Transverse colon (tissue), 4 donors: ENCODE measurements at regions not wholly inside any gene's neighbourhood (a gene's known extent, or its start where the extent isn't known, plus 50 kb on each side); places are given as distances from the start of the nearest gene placed in this dataset.

Experiments used
- DNase-seq: peaks from one replicate; pipeline ENCODE4 v3.0.0-alpha.2; 2019
- H3K27ac ChIP-seq, 4 donors: fragments of 200-600 bp; sonication (generic); 2 replicates each; pipeline ENCODE4 v1.5.1; 2016 to 2018; ENCODE audit warnings: inconsistent platforms in 4 of 4
- H3K27me3 ChIP-seq: fragments of 200-600 bp; sonication (generic); 2 replicates; pipeline ENCODE4 v1.5.1; 2017; ENCODE audit warnings: inconsistent platforms
- H3K36me3 ChIP-seq, 4 donors: fragments of 200-600 bp; sonication (generic); 2 replicates each; pipeline ENCODE4 v1.5.1; 2017 to 2019; ENCODE audit warnings: inconsistent platforms in 4 of 4
- H3K4me1 ChIP-seq, 4 donors: fragments of 200-600 bp; sonication (generic); 2 replicates each; pipeline ENCODE4 v1.5.1; 2017 to 2020; ENCODE audit warnings: inconsistent platforms in 4 of 4
- H3K4me3 ChIP-seq, 4 donors: fragments of 200-600 bp; sonication (generic); 1 replicate in 1 of 4; 2 replicates in 3 of 4; pipeline versions ENCODE4 v1.5.1 to v1.6.1; 2017 to 2019; ENCODE audit warnings: inconsistent platforms in 4 of 4
- H3K9me3 ChIP-seq, 2 donors: fragments of 200-600 bp; sonication (generic); 2 replicates each; pipeline ENCODE4 v1.5.1; 2017 to 2019; ENCODE audit warnings: inconsistent platforms in 2 of 2
- EP300 ChIP-seq: sonication (generic); formaldehyde crosslinking; IDR thresholded peaks from one replicate; pipeline ENCODE4 v1.6.1; 2017; ENCODE audit warnings: antibody characterized with exemption, low read depth
- POLR2A ChIP-seq: fragments of 450-650 bp; IDR thresholded peaks from one replicate; pipeline ENCODE4 v1.6.1; 2016; ENCODE audit warnings: antibody characterized with exemption, mild to moderate bottlenecking, moderate library complexity
- POLR2AphosphoS5 ChIP-seq, 3 donors: sonication (generic); formaldehyde crosslinking; IDR thresholded peaks; one replicate each; pipeline ENCODE4 v1.6.1; 2016; ENCODE audit warnings: antibody characterized with exemption in 3 of 3
- WGBS, 2 donors: methylation state at CpG; one replicate each; pipeline ENCODE4 v1.1.5; 2018; ENCODE audit warnings: low coverage in 1 of 2; 5-methylcytosine and 5-hydroxymethylcytosine counted together
- in situ Hi-C, 4 donors: fragments of 200-750 bp; cut with MboI; loops; one replicate each; pipeline versions ENCODE4 v1.15.0 to v1.15.1; 2017; ENCODE audit warnings: low sequenced_read_pairs in 3 of 4, low pct_ligation_motif_present in 1 of 4, low pct_unique_long_range_greater_than_20kb in 1 of 4
- intact Hi-C: fragments of 100-400 bp; cut with DNase I; formaldehyde crosslinking; loops from one replicate; pipeline ENCODE4 v1.15.1; 2023; ENCODE audit warnings: low total_unique reads
- TF ChIP-seq, protein P1 (sequence below), 5 experiments: fragments of 200-600 bp in 3 of 5; fragments of 450-650 bp in 2 of 5; sonication (generic) in 3 of 5; IDR thresholded peaks; 1 replicate in 2 of 5; 2 replicates in 3 of 5; pipeline ENCODE4 v1.5.1; 2016 to 2017; ENCODE audit warnings: antibody characterized with exemption in 5 of 5, inconsistent platforms in 3 of 5, mild to moderate bottlenecking in 2 of 5, moderate library complexity in 1 of 5

DNA sequence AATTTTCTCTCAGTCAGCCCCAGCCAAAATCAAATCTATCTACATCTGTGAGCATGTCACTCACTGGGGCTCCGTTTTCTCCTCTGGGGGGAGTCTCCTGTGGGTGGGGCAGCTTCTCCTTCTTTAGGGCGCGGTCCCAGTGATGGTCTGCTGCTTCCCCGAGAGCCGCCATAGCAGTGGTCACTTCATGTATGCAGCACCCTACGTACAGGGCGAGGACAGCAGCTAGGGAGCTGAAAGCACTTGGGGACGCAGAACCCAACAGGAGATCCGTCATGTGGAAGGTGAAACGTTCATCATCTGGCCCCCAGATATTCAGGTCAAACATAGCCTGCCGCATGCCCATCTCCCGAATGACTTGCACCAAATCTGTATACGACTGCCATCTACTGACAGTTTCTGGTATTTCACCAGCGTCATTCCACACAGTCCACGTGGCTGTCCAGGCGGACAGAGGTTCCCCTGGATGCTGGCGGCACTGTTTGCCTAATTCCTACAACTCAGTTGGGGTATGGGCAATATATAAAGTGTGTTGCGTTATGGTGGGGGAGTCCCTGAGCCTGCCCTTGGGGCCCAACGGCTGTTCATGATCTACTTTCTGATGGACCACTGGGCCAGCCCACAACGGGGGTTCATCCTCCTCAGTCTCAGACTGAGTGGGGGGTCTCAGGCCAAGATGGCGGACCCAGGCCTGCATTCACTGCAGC lies 795.0 kb downstream of the EFNA5 start:
- Histone ChIP-seq H3K4me1 (no peaks in the 10 kb centered on the region), H3K27ac (no peak overlapping the region), H3K27me3 (no peaks in the 10 kb centered on the region), H3K9me3 (no peaks in the 10 kb centered on the region), H3K4me3 (no peak overlapping the region), H3K36me3 (no peaks in the 10 kb centered on the region)
- in situ Hi-C loops (no loop called here), intact Hi-C loops (no loop called here)
- DNase-seq = no peak
- 88 to 100% methylated on average over 1 to 21 of the region's 21 CpGs for WGBS, 2 donors
- TF ChIP-seq EP300 = no peak
- TF ChIP-seq, protein P1, sequence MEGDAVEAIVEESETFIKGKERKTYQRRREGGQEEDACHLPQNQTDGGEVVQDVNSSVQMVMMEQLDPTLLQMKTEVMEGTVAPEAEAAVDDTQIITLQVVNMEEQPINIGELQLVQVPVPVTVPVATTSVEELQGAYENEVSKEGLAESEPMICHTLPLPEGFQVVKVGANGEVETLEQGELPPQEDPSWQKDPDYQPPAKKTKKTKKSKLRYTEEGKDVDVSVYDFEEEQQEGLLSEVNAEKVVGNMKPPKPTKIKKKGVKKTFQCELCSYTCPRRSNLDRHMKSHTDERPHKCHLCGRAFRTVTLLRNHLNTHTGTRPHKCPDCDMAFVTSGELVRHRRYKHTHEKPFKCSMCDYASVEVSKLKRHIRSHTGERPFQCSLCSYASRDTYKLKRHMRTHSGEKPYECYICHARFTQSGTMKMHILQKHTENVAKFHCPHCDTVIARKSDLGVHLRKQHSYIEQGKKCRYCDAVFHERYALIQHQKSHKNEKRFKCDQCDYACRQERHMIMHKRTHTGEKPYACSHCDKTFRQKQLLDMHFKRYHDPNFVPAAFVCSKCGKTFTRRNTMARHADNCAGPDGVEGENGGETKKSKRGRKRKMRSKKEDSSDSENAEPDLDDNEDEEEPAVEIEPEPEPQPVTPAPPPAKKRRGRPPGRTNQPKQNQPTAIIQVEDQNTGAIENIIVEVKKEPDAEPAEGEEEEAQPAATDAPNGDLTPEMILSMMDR (IDR thresholded peaks at IDR 0.05) = peak in 2 of 5 experiments; percentile 26 to 36

DNA sequence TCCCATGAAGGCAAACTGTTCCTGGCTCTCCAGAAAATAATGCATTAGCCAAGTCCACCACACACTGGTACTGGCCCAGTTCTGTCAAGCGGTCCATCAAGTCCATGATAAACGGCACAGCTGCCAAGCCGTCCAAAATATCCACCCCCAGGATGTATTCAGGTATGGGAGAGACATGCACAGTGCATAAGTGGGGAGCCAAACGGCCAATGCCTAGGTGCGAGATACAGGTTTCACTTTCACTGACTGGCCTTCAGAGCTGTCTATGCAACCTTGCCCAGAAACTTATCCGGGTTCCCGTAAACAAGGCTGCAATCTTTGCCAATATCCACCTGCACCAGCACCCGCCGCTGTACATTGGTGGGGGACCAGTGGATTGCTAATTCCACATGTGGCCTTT lies 795.8 kb downstream of the EFNA5 start:
- in situ Hi-C loops (no loop called here), intact Hi-C loops (no loop called here)
- H3K27me3 ChIP-seq = no peaks in the 10 kb centered on the region
- TF ChIP-seq, protein P1 (IDR thresholded peaks at IDR 0.05) = no peak
- no peak for TF ChIP-seq POLR2A
- H3K4me1 ChIP-seq = no peaks in the 10 kb centered on the region
- DNase-seq = no peak
- H3K4me3 ChIP-seq = no peak overlapping the region
- 87 to 93% methylated on average over 3 to 9 of the region's 9 CpGs for WGBS, 2 donors
- no peak overlapping the region for H3K27ac ChIP-seq
- H3K9me3 ChIP-seq = no peaks in the 10 kb centered on the region
- no peaks in the 10 kb centered on the region for H3K36me3 ChIP-seq

DNA sequence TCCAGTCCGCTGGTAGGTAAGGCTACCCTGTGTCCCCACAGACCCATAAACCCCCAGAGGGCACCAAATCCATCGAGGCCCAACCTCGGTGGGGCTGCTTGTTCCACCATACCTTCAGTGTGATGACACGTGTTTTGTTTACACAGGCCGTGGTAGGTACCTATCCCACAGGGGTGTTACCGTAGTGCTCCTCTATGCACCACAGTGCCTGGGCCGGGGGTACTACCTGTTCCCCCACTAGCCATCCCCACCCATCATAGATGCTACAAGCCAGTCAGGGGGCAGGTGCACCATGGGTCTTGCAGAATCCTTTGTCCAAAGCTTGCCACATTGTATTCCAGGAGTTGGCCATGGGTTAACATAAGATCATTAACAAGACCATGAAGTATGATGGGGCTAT lies 796.2 kb downstream of the EFNA5 start:
- WGBS, 2 donors = 91% methylated on average over 7 of the region's 7 CpGs; no CpG with 5 or more reads in 1 of the 2 donors

DNA sequence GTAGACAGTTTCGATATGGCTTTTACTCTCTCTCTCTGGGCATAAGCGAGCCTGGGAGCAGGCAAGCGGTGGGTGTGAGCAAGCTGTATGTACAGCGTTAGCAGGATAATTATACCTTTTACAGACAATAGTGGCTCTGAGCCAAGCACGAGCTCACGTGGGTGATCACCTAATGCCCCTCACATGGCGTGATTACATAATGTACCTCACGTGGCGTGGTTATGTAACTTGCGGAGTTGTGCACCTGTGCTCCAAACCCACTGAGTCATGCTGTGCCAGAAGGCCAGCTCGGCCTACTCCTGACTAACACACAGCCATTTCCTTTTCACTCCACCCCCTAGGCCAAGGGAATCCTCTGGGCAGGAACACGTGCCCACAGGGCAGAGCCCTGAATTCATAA lies 797.2 kb downstream of the EFNA5 start:
- H3K36me3 ChIP-seq = no peaks in the 10 kb centered on the region
- H3K9me3 ChIP-seq = no peaks in the 10 kb centered on the region
- in situ Hi-C loops (no loop called here), intact Hi-C loops (no loop called here)
- peak; percentile 82 for DNase-seq
- WGBS, 2 donors = 47 to 63% methylated on average over 2 to 12 of the region's 12 CpGs
- H3K4me3 ChIP-seq = no peak overlapping the region
- H3K27me3 ChIP-seq = no peaks in the 10 kb centered on the region
- H3K4me1 ChIP-seq = no peaks in the 10 kb centered on the region
- H3K27ac ChIP-seq = peak overlapping the region in 3 of 4 donors; percentile 43 to 72 (median 49)
- TF ChIP-seq POLR2AphosphoS5 (IDR thresholded peaks at IDR 0.05) = peak in 2 of 3 donors; percentile 76 to 80
- TF ChIP-seq, protein P1 (IDR thresholded peaks at IDR 0.05) = no peak
- TF ChIP-seq POLR2A = peak; percentile 44

More for the DNA sequence above, 796.2 kb downstream of the EFNA5 start:
- Histone ChIP-seq H3K36me3 (no peaks in the 10 kb centered on the region), H3K4me3 (no peak overlapping the region), H3K4me1 (no peaks in the 10 kb centered on the region), H3K9me3 (no peaks in the 10 kb centered on the region), H3K27me3 (no peaks in the 10 kb centered on the region), H3K27ac (no peak overlapping the region)
- in situ Hi-C loops (no loop called here), intact Hi-C loops (no loop called here)
- TF ChIP-seq POLR2AphosphoS5 (IDR thresholded peaks at IDR 0.05) (no peak), POLR2A (no peak), EP300 (no peak)
- TF ChIP-seq, protein P1 (IDR thresholded peaks at IDR 0.05) = no peak
- no peak for DNase-seq
